HG02938 (cell line): ENCODE measurements at regions not wholly inside any gene's neighbourhood (a gene's known extent, or its start where the extent isn't known, plus 50 kb on each side); places are given as distances from the start of the nearest gene placed in this dataset.
"Not testable (repeated sequence)": the region's sequence is repeated elsewhere in the genome, so short reads cannot be mapped to it uniquely, and the experiment has no call there.

Source experiments
- ATAC-seq: cut with Tn5 transposase; IDR thresholded peaks from one replicate; pipeline ENCODE4 v1.9.1; 2021; ENCODE audit warnings: mild to moderate bottlenecking, moderate library complexity; ENCODE audit not compliant: unreplicated experiment

DNA sequence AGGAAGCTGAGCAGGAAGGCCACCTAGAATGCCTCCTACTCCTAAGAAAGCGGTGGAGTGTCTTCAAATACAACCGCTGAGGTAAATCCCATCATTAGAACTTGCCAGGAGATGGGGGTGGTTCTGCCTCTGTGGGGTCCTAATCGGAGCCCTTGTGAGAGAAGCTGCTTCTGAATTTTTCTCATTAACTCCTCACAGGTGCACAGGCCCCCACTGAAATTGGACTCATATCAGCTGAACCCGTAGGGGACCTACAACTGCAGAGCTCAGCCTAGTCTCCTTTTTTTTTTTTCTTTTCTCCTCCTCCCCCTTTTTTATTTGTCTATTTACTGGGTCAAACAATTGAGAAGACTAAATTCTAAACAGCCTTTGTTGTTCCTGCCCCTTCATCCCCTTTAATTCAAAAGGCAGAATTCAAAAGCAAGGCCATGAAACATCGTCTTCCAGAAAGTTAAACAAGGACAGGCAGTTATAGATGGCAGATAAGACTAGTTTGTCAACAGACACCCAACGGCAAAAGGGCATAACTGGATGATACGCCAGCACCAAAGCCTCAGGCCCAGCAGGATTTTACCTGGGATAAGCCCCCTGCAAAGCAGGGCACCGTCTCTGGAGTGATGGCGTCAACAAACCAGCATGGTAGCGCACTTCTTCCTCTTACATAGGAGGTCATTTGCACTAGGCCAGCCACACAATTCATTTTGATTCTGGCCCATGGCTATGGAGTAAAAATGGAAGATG is 213.7 kb upstream of the HES1 start:
- ATAC-seq, result no peak

DNA sequence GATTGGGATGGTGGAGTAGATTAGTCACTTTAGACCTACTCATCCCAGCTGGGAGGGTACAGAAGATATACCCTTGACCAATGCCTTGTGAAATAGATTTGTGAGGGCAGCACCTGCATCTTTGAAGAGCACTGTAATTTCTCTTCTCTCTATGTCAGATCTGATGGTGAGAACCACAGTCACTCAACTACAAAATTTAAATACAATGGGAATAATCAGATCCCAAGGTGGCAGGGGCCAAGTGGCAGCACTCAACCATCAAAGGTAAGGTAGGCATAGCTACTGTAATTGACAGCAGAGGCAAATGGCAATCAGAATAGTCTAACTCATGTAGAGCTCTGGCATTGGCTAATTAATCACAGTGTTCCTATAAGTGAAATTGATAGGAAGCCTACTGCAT is 212.0 kb upstream of the HES1 start:
- not testable (repeated sequence) for ATAC-seq

GRCh38 chr3:193926071-193926470 is 209.9 kb upstream of the HES1 start:
- ATAC-seq, result not testable (repeated sequence)

GRCh38 chr3:193927413-193928206 is 208.3 kb upstream of the HES1 start:
- ATAC-seq, result not testable (repeated sequence)

- ATAC-seq, result no peak
These were observed 207.4 kb upstream of the HES1 start for GRCh38 chr3:193928354-193929209.

GRCh38 chr3:193929373-193929772 is 206.6 kb upstream of the HES1 start:
- no peak for ATAC-seq

DNA sequence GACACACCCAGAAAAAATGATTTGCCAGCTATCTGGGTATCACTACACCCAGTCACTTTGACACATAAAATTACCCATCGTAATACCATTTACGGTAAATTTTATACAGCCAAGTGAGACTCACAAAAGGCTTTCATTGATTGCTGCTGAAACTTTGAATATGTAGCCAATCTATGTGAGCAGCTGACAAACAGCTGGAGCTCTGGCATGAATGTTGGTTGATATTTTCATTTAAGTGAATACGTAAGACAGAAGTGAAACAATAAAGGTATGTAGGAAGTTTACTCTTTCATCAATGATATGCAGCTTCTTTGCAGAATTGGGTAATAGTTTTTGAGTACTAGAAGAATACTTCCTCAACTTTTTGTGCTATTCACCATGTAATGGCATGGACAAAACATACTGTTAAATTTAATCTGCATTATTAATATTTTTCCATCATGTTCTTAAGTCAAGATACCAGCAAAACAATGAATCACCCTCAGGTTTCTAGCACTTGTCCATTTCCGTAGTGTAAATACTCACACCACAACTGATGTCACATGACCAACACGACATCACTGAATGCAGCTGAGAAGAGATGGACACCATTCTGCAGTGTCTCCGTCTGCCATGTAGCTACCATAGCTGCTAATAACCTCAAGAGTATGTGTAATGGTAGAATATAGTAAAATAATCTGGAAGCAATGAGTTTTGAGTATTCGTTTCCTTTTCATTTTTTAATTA is 205.9 kb upstream of the HES1 start:
- ATAC-seq, result no peak

- ATAC-seq, result no peak
These were observed 203.8 kb upstream of the HES1 start for GRCh38 chr3:193932136-193932535.

- ATAC-seq, result no peak
These were observed 203.4 kb upstream of the HES1 start for GRCh38 chr3:193932576-193932975.

DNA sequence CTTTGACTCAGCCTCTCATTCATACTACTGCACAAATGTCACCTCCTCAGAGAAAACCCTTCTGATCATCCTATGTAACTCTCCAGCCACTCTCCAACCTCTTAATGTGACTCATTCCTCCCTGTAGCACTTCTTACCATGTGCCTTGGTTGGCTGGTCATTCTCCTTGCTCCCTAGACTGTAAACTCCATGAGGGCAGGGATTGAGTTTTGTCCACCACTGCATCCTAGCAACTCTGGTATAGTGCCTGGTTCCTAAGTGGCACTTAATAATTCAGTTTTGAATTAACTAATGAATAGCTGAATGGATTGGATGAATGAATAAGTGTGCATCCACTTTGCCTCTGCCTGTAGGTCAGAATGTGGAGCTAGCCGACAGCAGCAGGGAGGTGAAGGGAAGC is 202.5 kb upstream of the HES1 start:
- ATAC-seq, result no peak

GRCh38 chr3:193935916-193936315 is 200.0 kb upstream of the HES1 start:
- no peak for ATAC-seq

GRCh38 chr3:193938613-193939012 is 197.3 kb upstream of the HES1 start:
- ATAC-seq, result no peak

DNA sequence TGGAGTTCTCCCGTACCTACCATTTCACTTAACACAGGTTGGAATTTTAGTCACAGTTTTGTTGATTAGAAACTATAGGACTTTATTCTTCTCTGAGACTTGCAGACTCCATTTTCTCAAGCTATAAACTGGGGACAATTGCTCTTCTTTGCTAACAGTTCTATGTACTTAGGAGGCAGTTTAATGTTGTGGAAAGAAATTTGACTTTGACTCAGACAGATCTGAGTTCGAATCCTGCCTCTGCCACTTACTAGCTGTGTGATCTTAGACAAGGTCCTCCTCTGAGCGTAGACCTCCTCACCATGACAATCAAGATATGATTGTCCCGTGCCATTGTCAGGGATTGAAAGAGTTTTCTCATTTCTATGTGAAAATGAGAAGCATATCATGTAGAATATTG is 196.4 kb upstream of the HES1 start:
- ATAC-seq, result no peak

DNA sequence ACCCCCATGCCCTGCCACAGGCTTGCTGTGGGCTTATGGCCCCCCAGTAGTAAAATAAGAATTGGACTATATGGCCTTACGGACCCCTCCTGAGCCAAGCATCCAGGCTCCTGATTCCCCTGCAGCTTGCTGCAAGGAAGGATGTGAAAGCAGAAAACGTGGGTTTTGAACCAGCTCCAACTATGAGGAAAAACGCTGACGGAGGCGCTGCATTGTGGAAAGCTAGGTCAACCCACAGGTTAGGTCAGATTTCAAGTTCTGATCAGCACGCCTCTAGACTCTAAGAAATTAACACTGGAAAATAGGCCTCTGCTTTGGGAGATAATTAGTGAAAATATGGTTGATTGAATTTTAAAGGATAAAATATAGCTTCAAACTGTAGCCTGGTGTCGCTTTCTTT is 195.4 kb upstream of the HES1 start:
- no peak for ATAC-seq

- no peak for ATAC-seq
These were observed 194.5 kb upstream of the HES1 start for GRCh38 chr3:193941486-193941885.

- ATAC-seq, result no peak
These were observed 193.4 kb upstream of the HES1 start for GRCh38 chr3:193942516-193943055.

- no peak for ATAC-seq
These were observed 192.7 kb upstream of the HES1 start for GRCh38 chr3:193943200-193943599.

GRCh38 chr3:193943851-193944517 is 192.0 kb upstream of the HES1 start:
- ATAC-seq, result no peak

DNA sequence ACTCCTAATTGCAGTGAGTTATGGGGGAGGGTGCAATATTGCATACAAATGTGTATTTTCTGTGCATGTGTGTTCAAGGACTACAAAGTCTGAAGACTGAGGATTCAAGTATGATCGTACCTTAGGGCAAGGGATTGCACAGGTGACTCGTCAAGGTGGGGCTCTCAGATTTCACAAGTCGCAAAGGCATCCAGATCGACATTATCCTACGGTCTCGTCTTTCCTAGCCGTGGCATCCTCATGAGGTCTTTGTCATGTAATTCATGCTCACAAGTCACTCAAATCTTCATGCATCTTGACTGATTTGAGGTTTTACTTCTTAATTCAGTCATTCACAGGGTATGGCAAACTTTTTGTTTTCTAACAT is 191.4 kb upstream of the HES1 start:
- ATAC-seq, result no peak

- no peak for ATAC-seq
These were observed 190.8 kb upstream of the HES1 start for GRCh38 chr3:193945143-193945542.
